GM18502 (cell line): ENCODE measurements at regions not wholly inside any gene's neighbourhood (a gene's known extent, or its start where the extent isn't known, plus 50 kb on each side); places are given as distances from the start of the nearest gene placed in this dataset.

Experiments used
- ATAC-seq: cut with Tn5 transposase; IDR thresholded peaks from one replicate; pipeline ENCODE4 v1.9.1; 2021; ENCODE audit warnings: mild to moderate bottlenecking; ENCODE audit not compliant: unreplicated experiment, poor library complexity

- no peak for ATAC-seq
These were observed 787.2 kb downstream of the GALC start for GRCh38 chr14:87205811-87206210.

DNA sequence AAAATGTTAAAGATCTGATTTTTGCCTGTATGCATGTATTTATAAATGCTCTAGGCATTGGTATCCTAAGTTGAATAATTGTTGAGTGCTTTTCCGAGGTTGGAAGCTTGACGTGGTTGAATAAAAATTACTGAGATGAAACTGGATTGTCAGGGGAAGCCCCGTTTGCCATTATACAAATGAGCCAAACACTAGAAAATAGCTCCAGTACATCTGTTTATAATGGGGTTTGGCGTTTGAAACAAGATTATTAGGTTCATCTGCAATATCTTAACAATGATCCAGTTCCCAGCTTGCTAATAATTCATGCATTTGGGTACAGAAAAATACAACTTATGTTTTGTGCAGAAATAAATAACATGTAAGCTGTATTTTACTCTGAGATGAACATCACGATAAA lies 789.6 kb downstream of the GALC start:
- no peak for ATAC-seq

GRCh38 chr14:87199381-87199780 lies 793.6 kb downstream of the GALC start:
- ATAC-seq, result no peak

DNA sequence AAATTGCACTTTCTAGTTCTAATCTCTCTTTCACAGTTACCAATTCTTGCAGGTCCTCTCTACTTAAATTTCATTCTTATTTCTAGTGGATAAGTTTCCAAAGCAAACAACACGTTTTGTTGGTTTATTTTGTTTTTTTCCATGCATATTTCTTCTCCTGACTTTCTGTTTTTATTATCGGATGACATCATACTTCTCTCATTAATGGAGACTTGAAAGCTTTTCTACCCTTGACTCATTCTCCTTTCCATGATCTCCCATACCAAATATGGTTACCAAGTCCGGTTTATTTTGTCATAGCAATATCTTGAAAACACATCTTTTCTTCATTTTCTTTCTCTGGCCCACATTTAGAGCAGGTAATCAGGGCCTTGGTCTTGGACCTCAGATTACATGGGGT lies 796.5 kb downstream of the GALC start:
- no peak for ATAC-seq

DNA sequence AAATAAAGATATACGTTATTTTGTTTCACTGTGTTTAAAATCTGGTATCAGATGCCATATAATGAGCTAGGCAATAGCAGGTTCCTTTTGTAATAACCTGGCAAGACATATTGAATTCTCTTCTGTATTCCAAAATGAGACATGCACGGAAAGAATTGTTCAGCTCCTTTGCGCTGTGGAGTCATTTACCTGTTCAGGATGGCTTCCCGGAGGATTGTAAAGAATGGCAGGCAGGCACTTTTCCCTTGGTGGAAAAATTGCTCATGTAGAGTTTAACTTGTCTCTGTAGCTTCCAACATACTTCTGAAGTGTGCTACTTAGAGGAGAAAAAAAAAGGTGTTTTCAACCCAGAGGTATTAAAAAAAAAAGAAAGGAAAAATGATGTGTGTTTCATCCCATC lies 805.2 kb downstream of the GALC start:
- ATAC-seq, result no peak

DNA sequence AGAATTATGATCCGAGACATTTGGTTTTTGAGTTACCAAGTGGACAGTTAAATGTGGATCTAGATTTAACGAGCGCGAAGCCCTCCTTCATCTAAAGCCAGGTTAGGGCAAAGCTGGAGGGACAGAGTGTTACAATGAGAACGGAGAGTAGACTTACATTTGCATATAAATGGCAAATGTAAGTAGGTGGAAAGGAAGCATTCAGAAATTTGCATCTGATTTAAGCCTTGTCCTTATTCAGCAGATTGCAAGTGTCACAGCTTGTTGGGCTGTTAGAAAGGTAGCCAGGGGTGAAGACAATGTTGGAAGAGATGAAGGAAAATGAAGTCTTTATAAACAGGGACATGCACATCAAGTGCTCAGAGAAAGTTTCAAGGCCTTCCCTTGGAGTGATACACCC lies 806.2 kb downstream of the GALC start:
- ATAC-seq, result no peak

DNA sequence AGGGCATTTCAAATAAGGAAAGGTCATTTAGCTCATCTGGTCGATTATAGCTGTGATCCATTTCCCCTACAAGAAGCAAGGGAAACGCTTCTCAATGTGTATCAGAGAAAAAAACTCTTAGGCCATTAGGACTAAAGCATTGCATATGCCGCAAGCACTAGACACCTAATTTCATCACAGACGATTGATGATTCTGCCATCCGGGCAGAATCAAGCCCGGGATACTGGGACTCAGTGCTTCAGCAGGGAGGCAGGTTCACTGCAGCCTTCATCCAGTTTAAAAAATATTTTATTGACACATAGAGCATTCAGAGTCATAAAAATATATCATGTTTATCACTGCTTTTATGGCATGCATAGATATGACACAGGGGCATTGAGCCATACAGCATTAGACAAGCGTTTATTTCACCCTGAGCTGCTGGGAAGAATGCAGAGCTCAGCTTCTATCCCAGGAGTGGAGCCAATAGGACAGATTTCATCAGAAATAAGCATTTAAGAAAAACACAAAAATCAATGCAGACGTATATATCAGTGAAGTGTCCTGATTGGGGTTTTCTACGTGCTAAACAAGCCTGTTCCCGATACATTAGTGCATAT lies 806.9 kb downstream of the GALC start:
- ATAC-seq, result no peak

- no peak for ATAC-seq
These were observed 808.8 kb downstream of the GALC start for GRCh38 chr14:87184180-87184579.

- ATAC-seq, result no peak
These were observed 811.7 kb downstream of the GALC start for GRCh38 chr14:87181288-87181687.

GRCh38 chr14:87179936-87180335 lies 813.0 kb downstream of the GALC start:
- no peak for ATAC-seq

DNA sequence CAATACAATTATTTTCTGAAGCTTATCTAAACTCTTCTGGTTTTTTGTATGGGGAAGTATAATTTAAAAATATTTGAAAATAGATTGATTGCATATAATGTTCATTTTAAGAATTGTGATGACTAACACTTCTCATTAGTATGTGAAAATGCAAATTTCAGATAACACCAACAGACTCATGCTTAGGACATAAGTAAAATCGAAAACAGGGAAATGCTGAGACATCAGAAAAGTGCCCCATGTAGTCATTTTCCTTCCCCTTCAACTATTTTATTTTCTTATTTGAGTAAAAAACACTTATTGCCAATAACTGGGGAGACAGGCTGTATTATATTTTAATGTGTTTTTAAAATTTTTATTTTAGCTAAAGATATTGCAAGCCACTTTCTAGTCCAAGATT lies 814.7 kb downstream of the GALC start:
- ATAC-seq, result no peak

DNA sequence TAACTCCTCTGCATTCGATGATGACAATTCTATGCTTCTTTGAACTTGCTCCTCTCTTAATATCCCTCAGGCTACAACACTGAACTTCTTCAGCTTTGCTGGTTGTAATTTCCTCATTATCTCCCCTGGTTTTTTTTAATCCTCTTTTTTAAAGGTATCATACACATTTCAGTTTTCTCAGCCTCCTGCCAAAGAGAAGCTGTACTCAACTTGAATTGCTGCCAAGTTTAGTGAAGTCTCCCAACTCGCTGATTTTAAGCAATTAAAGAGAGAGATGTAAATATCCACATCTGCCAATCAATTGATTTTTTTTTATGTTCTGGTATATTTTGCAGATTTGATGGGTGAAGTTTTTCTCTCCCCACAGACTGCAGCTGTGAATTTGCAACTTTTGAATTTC lies 817.8 kb downstream of the GALC start:
- ATAC-seq, result no peak

GRCh38 chr14:87171141-87171540 lies 821.8 kb downstream of the GALC start:
- ATAC-seq, result no peak

GRCh38 chr14:87170179-87170578 lies 822.8 kb downstream of the GALC start:
- no peak for ATAC-seq

DNA sequence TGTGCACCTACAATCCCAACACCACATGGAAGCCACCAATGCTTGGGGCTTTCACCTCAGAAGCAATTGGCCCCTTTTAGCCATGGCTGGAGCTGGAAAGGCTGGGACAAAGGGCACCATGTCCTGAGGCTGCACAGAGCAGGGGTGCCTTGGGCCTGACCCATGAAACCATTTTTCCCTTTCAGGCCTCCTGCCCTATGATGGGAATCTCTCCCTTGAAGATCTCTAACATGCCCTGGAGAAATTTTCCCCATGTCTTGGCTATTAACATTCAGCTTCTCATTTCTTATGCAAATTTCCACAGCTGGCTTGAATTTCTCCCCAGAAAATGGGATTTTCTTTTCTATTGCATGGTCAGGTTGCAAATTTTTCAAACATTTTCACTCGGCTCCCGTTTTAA lies 823.6 kb downstream of the GALC start:
- ATAC-seq, result no peak

- no peak for ATAC-seq
These were observed 831.5 kb downstream of the GALC start for GRCh38 chr14:87161502-87161901.

- no peak for ATAC-seq
These were observed 832.0 kb downstream of the GALC start for GRCh38 chr14:87160989-87161388.

GRCh38 chr14:87158283-87158682 lies 834.7 kb downstream of the GALC start:
- ATAC-seq, result no peak

GRCh38 chr14:87156878-87157277 lies 836.1 kb downstream of the GALC start:
- ATAC-seq, result no peak

- no peak for ATAC-seq
These were observed 837.0 kb downstream of the GALC start for GRCh38 chr14:87155856-87156488.

DNA sequence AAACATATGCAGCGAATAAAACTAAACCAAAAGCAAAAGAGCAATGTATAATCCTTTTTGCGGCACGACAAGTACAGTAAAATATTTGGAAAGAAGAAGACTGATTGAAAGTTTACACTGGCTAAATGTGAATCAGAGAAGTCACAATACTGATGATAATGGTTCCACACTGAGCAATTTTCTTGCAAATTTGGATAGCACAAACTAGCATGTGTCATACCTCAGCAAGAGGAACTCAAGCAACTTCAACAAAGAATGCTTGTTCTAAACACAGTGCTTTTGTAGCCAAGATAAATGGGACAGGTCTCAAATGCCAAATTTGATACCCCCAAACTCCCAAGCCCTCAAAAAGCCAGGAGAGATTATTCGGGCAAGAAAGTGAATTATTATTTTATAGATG lies 839.1 kb downstream of the GALC start:
- ATAC-seq, result no peak

- ATAC-seq, result no peak
These were observed 839.6 kb downstream of the GALC start for GRCh38 chr14:87153391-87153790.
